ENCODE measurements at regions not wholly inside any gene's neighbourhood (a gene's known extent, or its start where the extent isn't known, plus 50 kb on each side); places are given as distances from the start of the nearest gene placed in this dataset.

- DNase-seq: no peak
Observed at GRCh38 chr13:79267560-79267959, 138.5 kb downstream of the RBM26 start.

- DNase-seq: no peak
Observed at GRCh38 chr13:79258489-79258888, 147.6 kb downstream of the RBM26 start.

GRCh38 chr13:79246578-79246949 lies 159.5 kb downstream of the RBM26 start:
- DNase-seq: no peak

- no peak for DNase-seq
Observed at GRCh38 chr13:79245937-79246577, 160.0 kb downstream of the RBM26 start.

- no peak for DNase-seq
Observed at GRCh38 chr13:79241697-79242096, 164.4 kb downstream of the RBM26 start.

GRCh38 chr13:79237981-79238380 lies 168.1 kb downstream of the RBM26 start:
- DNase-seq: no peak

GRCh38 chr13:79231887-79232286 lies 174.2 kb downstream of the RBM26 start:
- DNase-seq: no peak

- no peak for DNase-seq
Observed at GRCh38 chr13:79229761-79230160, 176.3 kb downstream of the RBM26 start.

GRCh38 chr13:79228972-79229371 lies 177.1 kb downstream of the RBM26 start:
- DNase-seq: no peak

GRCh38 chr13:79227418-79227817 lies 178.6 kb downstream of the RBM26 start:
- DNase-seq: no peak

GRCh38 chr13:79226938-79227337 lies 179.1 kb downstream of the RBM26 start:
- no peak for DNase-seq

GRCh38 chr13:79226250-79226649 lies 179.8 kb downstream of the RBM26 start:
- no peak for DNase-seq

GRCh38 chr13:79225487-79226232 lies 180.4 kb downstream of the RBM26 start:
- DNase-seq: no peak

GRCh38 chr13:79222427-79223205 lies 183.4 kb downstream of the RBM26 start:
- no peak for DNase-seq

GRCh38 chr13:79212064-79212619 lies 193.9 kb downstream of the RBM26 start:
- DNase-seq: no peak

- DNase-seq: no peak
Observed at GRCh38 chr13:79211377-79211776, 194.7 kb downstream of the RBM26 start.

GRCh38 chr13:79197933-79198332 lies 208.1 kb downstream of the RBM26 start:
- no peak for DNase-seq

GRCh38 chr13:79196843-79197242 lies 209.2 kb downstream of the RBM26 start:
- no peak for DNase-seq

GRCh38 chr13:79196366-79196765 lies 209.7 kb downstream of the RBM26 start:
- DNase-seq: no peak

- DNase-seq: no peak
Observed at GRCh38 chr13:79194727-79195126, 211.3 kb downstream of the RBM26 start.

- no peak for DNase-seq
Observed at GRCh38 chr13:79194272-79194671, 211.8 kb downstream of the RBM26 start.

- no peak for DNase-seq
Observed at GRCh38 chr13:79191501-79191900, 214.6 kb downstream of the RBM26 start.

GRCh38 chr13:79190932-79191331 lies 215.1 kb downstream of the RBM26 start:
- DNase-seq: peak in 1 of 2 donors; percentile 0

All from hippocampal formation (tissue), 2 donors.